Renal cortex interstitium (tissue), 11 donors: ENCODE measurements at regions not wholly inside any gene's neighbourhood (a gene's known extent, or its start where the extent isn't known, plus 50 kb on each side); places are given as distances from the start of the nearest gene placed in this dataset.

ENCODE experiments used
- DNase-seq, 11 donors: peaks; one replicate each; pipeline ENCODE4 v3.0.0-alpha.2; 2013; ENCODE audit warnings: low read depth in 9 of 11, low spot score in 4 of 11; ENCODE audit errors: extremely low read depth in 1 of 11

DNA sequence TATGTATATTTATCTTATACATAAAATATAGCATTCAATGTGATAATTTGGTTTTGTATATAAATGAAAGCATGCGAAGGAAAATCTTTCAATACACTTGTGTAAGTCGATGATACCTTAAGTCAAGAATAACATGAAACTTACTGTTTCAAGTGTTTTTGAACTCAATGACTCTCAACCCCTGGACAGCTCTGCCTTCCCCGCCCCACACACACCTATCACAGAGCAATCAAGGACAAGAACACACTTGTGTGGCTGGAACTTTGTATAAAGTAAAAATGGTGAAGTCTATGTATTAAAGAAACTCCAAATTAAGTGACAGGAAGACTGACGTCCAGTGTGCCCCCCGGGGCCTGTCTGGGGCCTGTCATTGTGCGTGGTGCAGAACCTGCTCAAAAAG is 478.6 kb upstream of the AKR1E2 start:
- DNase-seq, result no peak

GRCh38 chr10:4345877-4346646 is 479.9 kb upstream of the AKR1E2 start:
- DNase-seq, result no peak

- DNase-seq, result no peak
Observed at GRCh38 chr10:4344492-4344994, 481.5 kb upstream of the AKR1E2 start.

DNA sequence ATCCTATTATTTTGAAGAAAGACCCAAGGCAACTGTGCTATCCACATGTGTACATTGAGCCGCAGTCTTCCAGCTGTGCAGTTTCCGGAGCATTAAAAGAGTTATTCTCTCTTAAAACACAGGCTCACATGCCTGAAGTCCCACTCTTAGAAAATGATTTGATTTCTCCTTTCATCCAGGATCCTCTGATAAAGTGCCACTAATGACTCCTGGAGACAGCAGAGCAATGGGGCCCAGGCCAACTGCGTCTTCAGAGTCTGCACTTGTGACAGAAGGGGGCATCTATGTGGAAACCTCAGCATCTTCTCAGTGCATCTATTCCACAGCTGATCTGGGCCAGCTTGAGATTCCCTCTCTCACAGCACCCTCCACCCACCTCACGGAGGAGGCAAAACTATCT is 482.1 kb upstream of the AKR1E2 start:
- no peak for DNase-seq

- no peak for DNase-seq
Observed at GRCh38 chr10:4343091-4343490, 482.9 kb upstream of the AKR1E2 start.

DNA sequence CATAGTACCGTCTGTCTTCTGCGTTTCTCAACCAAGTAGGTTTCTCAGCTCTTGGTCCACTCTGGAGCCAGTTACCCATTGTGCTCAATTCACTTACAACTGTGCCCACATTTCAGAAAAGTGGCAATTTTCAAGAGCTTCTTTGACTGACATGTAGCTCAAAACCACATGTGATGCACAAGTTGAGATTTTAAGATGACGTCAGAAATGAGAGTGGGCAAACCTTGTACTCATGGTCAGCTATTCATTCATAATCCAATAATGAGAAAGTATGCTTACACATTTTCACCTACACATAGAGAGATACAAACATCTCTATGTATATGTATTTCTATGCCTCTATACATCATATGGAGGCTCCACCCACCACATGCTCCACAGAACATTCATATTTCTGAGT is 487.2 kb upstream of the AKR1E2 start:
- DNase-seq, result no peak

- DNase-seq, result no peak
Observed at GRCh38 chr10:4337563-4337962, 488.4 kb upstream of the AKR1E2 start.

- DNase-seq, result no peak
Observed at GRCh38 chr10:4334871-4335270, 491.1 kb upstream of the AKR1E2 start.

GRCh38 chr10:4334015-4334414 is 492.0 kb upstream of the AKR1E2 start:
- no peak for DNase-seq

DNA sequence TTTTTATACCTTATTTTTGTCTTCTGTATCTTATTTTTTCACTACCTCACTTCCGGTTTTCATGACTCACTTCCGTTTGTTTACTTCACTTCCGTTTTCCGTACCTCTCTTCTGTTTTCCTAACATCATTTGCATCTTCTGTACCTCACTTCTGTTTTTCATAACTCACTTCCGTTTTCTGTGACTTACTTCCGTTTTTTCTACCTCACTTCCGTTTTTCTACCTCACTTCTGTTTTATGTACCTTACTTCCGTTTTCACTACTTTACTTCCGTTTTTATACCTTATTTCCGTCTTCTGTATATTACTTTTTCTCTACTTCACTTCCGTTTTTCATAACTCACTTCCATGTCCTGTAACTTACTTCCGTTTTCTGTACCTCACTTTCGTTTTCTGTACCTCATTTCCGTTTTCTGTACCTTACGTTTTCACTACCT is 492.5 kb upstream of the AKR1E2 start:
- DNase-seq, result no peak

GRCh38 chr10:4332764-4333458 is 493.1 kb upstream of the AKR1E2 start:
- DNase-seq, result no peak

- DNase-seq, result no peak
Observed at GRCh38 chr10:4331150-4331549, 494.9 kb upstream of the AKR1E2 start.

GRCh38 chr10:4330636-4331035 is 495.4 kb upstream of the AKR1E2 start:
- no peak for DNase-seq

- no peak for DNase-seq
Observed at GRCh38 chr10:4329225-4329624, 496.8 kb upstream of the AKR1E2 start.

- DNase-seq, result no peak
Observed at GRCh38 chr10:4326647-4327046, 499.4 kb upstream of the AKR1E2 start.

GRCh38 chr10:4319870-4320367 is 506.1 kb upstream of the AKR1E2 start:
- no peak for DNase-seq

- no peak for DNase-seq
Observed at GRCh38 chr10:4316161-4316810, 509.7 kb upstream of the AKR1E2 start.

DNA sequence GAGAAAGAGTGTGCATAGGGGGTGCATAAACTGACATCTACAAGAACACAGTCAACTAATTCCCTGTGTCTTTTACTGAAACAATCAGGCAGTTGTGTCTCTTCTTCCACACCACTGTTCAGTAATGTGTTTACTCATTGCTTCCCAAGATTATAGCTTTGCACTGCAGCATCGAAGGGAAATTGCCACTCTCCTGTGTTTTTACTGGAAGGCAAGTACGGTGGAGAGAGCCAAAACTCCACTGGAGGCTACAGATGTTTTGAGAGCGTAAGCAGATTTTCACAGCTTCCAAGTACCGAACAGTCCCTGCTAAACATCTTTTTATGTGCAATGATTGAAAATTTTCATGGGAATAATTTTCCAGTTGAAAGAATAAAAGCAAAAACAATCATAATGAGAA is 510.5 kb upstream of the AKR1E2 start:
- peak in 5 of 11 donors; percentile 9 to 48 (median 37) for DNase-seq

GRCh38 chr10:4313051-4313450 is 513.0 kb upstream of the AKR1E2 start:
- DNase-seq, result no peak
